IMR-90 (cell line): ENCODE measurements at regions not wholly inside any gene's neighbourhood (a gene's known extent, or its start where the extent isn't known, plus 50 kb on each side); places are given as distances from the start of the nearest gene placed in this dataset.

Experiments
- CEBPB ChIP-seq: IDR thresholded peaks from 2 replicates; pipeline ENCODE4 v1.6.1; 2012; ENCODE audit warnings: low read depth, low read length, improper control_type of control experiment
- POLR2A ChIP-seq: IDR thresholded peaks from 2 replicates; pipeline ENCODE4 v1.6.1; 2012; ENCODE audit warnings: mild to moderate bottlenecking, low read depth, low read length
- TF ChIP-seq, protein P1 (sequence below): conservative IDR thresholded peaks from 2 replicates; pipeline ENCODE4 v1.5.1; 2012; ENCODE audit warnings: mild to moderate bottlenecking, low read depth, low read length, improper control_type of control experiment
- TF ChIP-seq, protein P2 (sequence below): fragments of 150-350 bp; IDR thresholded peaks from 2 replicates; pipeline ENCODE4 v1.6.1; 2017; ENCODE audit warnings: mild to moderate bottlenecking, antibody characterized with exemption, low read length, low read depth

DNA sequence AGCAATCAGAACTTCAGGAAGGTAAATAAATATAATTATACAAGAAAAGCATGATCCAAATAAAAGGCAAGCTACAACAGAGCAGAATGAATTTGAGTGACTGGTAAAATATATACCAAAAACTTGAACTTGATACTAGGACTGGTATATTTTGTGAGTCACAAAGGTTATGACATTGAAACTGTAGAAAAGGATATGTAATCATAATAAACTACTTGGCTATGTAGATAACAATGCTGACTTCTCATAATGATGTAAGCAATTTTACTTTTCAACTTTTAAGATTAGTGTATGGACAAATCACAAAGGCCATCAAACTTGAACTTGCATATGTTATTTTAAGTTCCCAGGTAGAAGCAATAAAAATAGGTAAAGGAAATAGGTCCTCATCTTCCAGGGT lies 384.5 kb upstream of the NECTIN3 start:
- TF ChIP-seq, protein P1, sequence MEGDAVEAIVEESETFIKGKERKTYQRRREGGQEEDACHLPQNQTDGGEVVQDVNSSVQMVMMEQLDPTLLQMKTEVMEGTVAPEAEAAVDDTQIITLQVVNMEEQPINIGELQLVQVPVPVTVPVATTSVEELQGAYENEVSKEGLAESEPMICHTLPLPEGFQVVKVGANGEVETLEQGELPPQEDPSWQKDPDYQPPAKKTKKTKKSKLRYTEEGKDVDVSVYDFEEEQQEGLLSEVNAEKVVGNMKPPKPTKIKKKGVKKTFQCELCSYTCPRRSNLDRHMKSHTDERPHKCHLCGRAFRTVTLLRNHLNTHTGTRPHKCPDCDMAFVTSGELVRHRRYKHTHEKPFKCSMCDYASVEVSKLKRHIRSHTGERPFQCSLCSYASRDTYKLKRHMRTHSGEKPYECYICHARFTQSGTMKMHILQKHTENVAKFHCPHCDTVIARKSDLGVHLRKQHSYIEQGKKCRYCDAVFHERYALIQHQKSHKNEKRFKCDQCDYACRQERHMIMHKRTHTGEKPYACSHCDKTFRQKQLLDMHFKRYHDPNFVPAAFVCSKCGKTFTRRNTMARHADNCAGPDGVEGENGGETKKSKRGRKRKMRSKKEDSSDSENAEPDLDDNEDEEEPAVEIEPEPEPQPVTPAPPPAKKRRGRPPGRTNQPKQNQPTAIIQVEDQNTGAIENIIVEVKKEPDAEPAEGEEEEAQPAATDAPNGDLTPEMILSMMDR: no peak
- TF ChIP-seq POLR2A (no peak), CEBPB (no peak)
- TF ChIP-seq, protein P2, sequence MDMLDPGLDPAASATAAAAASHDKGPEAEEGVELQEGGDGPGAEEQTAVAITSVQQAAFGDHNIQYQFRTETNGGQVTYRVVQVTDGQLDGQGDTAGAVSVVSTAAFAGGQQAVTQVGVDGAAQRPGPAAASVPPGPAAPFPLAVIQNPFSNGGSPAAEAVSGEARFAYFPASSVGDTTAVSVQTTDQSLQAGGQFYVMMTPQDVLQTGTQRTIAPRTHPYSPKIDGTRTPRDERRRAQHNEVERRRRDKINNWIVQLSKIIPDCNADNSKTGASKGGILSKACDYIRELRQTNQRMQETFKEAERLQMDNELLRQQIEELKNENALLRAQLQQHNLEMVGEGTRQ: no peak
